ENCODE measurements at regions not wholly inside any gene's neighbourhood (a gene's known extent, or its start where the extent isn't known, plus 50 kb on each side); places are given as distances from the start of the nearest gene placed in this dataset.

DNA sequence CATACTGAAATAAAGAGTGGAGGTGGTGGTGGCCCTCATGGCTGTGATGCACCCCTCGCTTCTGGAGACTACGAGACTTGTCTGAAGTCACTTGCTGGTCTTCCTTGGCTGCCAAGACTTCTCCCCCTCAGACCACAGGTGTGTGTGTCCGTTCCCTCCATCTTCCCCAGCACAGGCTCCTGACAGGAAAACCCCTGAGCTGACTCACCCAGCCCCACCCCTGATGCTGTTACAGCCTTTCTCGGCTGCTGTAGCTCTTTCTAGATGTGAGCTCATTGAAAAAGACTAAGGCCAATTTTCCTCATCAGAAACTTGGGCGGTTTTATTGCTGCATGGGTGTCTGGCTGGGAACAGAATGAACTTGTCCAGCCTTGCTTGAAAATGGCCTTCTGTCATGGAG lies 296.9 kb downstream of the TMEM114 start:
- TF ChIP-seq ZNF658 (tag by site-specific recombination; IDR thresholded peaks at IDR 0.05): no peak
- TF ChIP-seq ZNF768 (tag by site-specific recombination; IDR thresholded peaks at IDR 0.05): no peak
- no peak for TF ChIP-seq CTCF (tag by site-specific recombination; IDR thresholded peaks at IDR 0.05)
- TF ChIP-seq ZNF777 (tag by site-specific recombination; IDR thresholded peaks at IDR 0.05; ENCODE audit: borderline replicate concordance): no peak
- TF ChIP-seq PATZ1 (tag by site-specific recombination; IDR thresholded peaks at IDR 0.05): no peak
- no peak for TF ChIP-seq ZNF335 (tag by site-specific recombination; conservative IDR thresholded peaks at IDR 0.05)
- TF ChIP-seq, protein P1, sequence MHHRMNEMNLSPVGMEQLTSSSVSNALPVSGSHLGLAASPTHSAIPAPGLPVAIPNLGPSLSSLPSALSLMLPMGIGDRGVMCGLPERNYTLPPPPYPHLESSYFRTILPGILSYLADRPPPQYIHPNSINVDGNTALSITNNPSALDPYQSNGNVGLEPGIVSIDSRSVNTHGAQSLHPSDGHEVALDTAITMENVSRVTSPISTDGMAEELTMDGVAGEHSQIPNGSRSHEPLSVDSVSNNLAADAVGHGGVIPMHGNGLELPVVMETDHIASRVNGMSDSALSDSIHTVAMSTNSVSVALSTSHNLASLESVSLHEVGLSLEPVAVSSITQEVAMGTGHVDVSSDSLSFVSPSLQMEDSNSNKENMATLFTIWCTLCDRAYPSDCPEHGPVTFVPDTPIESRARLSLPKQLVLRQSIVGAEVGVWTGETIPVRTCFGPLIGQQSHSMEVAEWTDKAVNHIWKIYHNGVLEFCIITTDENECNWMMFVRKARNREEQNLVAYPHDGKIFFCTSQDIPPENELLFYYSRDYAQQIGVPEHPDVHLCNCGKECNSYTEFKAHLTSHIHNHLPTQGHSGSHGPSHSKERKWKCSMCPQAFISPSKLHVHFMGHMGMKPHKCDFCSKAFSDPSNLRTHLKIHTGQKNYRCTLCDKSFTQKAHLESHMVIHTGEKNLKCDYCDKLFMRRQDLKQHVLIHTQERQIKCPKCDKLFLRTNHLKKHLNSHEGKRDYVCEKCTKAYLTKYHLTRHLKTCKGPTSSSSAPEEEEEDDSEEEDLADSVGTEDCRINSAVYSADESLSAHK (tag by site-specific recombination; IDR thresholded peaks at IDR 0.05): no peak
- TF ChIP-seq ZNF274 (IDR thresholded peaks at IDR 0.05; ENCODE audit: low read length): no peak
- no peak for TF ChIP-seq ZNF274 (tag by site-specific recombination; IDR thresholded peaks at IDR 0.05; ENCODE audit: borderline replicate concordance)
- TF ChIP-seq ZNF248 (tag by site-specific recombination; IDR thresholded peaks at IDR 0.05): no peak
